CD14-positive monocyte (primary cell): ENCODE measurements at regions not wholly inside any gene's neighbourhood (a gene's known extent, or its start where the extent isn't known, plus 50 kb on each side); places are given as distances from the start of the nearest gene placed in this dataset.

Experiments used
- DNase-seq, 3 donors: peaks; one replicate each; pipeline ENCODE4 v3.0.0-alpha.2; 2011 to 2022
- H2AFZ ChIP-seq: 2 replicates; pipeline ENCODE4 v1.6.0; 2012; ENCODE audit warnings: mild to moderate bottlenecking, low read depth, low read length, inconsistent platforms; ENCODE audit not compliant: insufficient read depth, poor library complexity, severe bottlenecking
- H3K27ac ChIP-seq, 2 donors: 1 replicate in 1 of 2; 2 replicates in 1 of 2; pipeline ENCODE4 v1.5.1; 2012 to 2013; ENCODE audit warnings: low read length in 2 of 2, control low read depth in 1 of 2, inconsistent platforms in 1 of 2, low read depth in 1 of 2, mild to moderate bottlenecking in 1 of 2
- H3K27me3 ChIP-seq, 2 donors: one replicate each; pipeline versions ENCODE4 v1.6.0 to v1.6.1; 2011 to 2013; ENCODE audit warnings: low read length in 2 of 2; ENCODE audit not compliant: control insufficient read depth in 2 of 2, insufficient read depth in 2 of 2
- H3K36me3 ChIP-seq, 2 donors: replicated peaks in 1 of 2; 1 replicate in 1 of 2; 2 replicates in 1 of 2; pipeline versions ENCODE4 v1.5.1 to v1.6.1; 2012 to 2013; ENCODE audit warnings: low read length in 2 of 2, control low read depth in 1 of 2, inconsistent platforms in 1 of 2, mild to moderate bottlenecking in 1 of 2; ENCODE audit not compliant: insufficient read depth in 2 of 2, control insufficient read depth in 1 of 2
- H3K4me1 ChIP-seq, 2 donors: 1 replicate in 1 of 2; 2 replicates in 1 of 2; pipeline versions ENCODE4 v1.5.1 to v1.6.1; 2012 to 2013; ENCODE audit warnings: low read length in 2 of 2, control low read depth in 1 of 2, inconsistent platforms in 1 of 2, mild to moderate bottlenecking in 1 of 2, moderate library complexity in 1 of 2; ENCODE audit not compliant: insufficient read depth in 2 of 2, control insufficient read depth in 1 of 2
- H3K4me2 ChIP-seq: replicated peaks from 2 replicates; pipeline ENCODE3; 2012; ENCODE audit warnings: low read length, moderate library complexity, mild to moderate bottlenecking; ENCODE audit not compliant: poor library complexity, severe bottlenecking; ENCODE audit errors: extremely low read depth
- H3K4me3 ChIP-seq, 3 experiments: fragments of 200-600 bp in 1 of 3; sonication (generic) in 1 of 3; replicated peaks in 1 of 3; 1 replicate in 2 of 3; 2 replicates in 1 of 3; pipeline ENCODE4 v1.5.1; 2011 to 2013; ENCODE audit warnings: low read length in 3 of 3, mild to moderate bottlenecking in 3 of 3, control low read depth in 2 of 3, low read depth in 2 of 3, inconsistent platforms in 1 of 3, moderate library complexity in 1 of 3
- H3K79me2 ChIP-seq: 2 replicates; pipeline ENCODE4 v1.6.0; 2012; ENCODE audit warnings: mild to moderate bottlenecking, control low read depth, inconsistent platforms, low read length, moderate library complexity; ENCODE audit not compliant: insufficient read depth
- H3K9ac ChIP-seq: 2 replicates; pipeline ENCODE4 v1.6.0; 2017; ENCODE audit warnings: low read length, mild to moderate bottlenecking; ENCODE audit not compliant: insufficient read depth, poor library complexity, severe bottlenecking
- H3K9me3 ChIP-seq, 2 donors: replicated peaks in 1 of 2; 1 replicate in 1 of 2; 2 replicates in 1 of 2; pipeline versions ENCODE4 v1.5.1 to v1.6.1; 2012 to 2013; ENCODE audit warnings: low read length in 2 of 2, control low read depth in 1 of 2; ENCODE audit not compliant: control insufficient read depth in 1 of 2, insufficient read depth in 1 of 2
- H4K20me1 ChIP-seq: 2 replicates; pipeline ENCODE4 v1.6.0; 2012; ENCODE audit warnings: mild to moderate bottlenecking, low read length, control low read depth, moderate library complexity; ENCODE audit not compliant: insufficient read depth
- H3K27ac Mint-ChIP-seq, 7 donors: one replicate each; pipeline ENCODE4 v1.8.0; 2020; ENCODE audit warnings: mild to moderate bottlenecking in 7 of 7, mixed read lengths in 7 of 7, moderate library complexity in 6 of 7, inconsistent platforms in 2 of 7
- H3K27me3 Mint-ChIP-seq, 3 donors: one replicate each; pipeline ENCODE4 v1.8.0; 2021 to 2022; ENCODE audit warnings: low read depth in 3 of 3, mild to moderate bottlenecking in 3 of 3, mixed read lengths in 3 of 3, moderate library complexity in 3 of 3, inconsistent platforms in 1 of 3
- H3K36me3 Mint-ChIP-seq, 2 donors: one replicate each; pipeline ENCODE4 v1.8.0; 2020; ENCODE audit warnings: mixed read lengths in 2 of 2, inconsistent platforms in 1 of 2, mild to moderate bottlenecking in 1 of 2
- H3K4me1 Mint-ChIP-seq: one replicate; pipeline ENCODE4 v1.8.0; 2020; ENCODE audit warnings: mild to moderate bottlenecking, mixed read lengths
- H3K4me3 Mint-ChIP-seq, 2 donors: one replicate each; pipeline ENCODE4 v1.8.0; 2020; ENCODE audit warnings: mild to moderate bottlenecking in 2 of 2, mixed read lengths in 2 of 2, moderate library complexity in 1 of 2
- H3K9me3 Mint-ChIP-seq, 7 donors: one replicate each; pipeline ENCODE4 v1.8.0; 2020 to 2022; ENCODE audit warnings: mixed read lengths in 7 of 7, mild to moderate bottlenecking in 6 of 7, moderate library complexity in 6 of 7, inconsistent platforms in 2 of 7
- WGBS: methylation state at CpG from one replicate; pipeline ENCODE4 v1.1.5; 2013; ENCODE audit warnings: missing lambda C conversion rate; ENCODE audit not compliant: insufficient coverage; 5-methylcytosine and 5-hydroxymethylcytosine counted together
- intact Hi-C, 2 donors: fragments of 100-400 bp; cut with micrococcal nuclease; formaldehyde crosslinking; loops; one replicate each; pipeline versions ENCODE4 v1.15.0 to v1.15.1; 2023
- TF ChIP-seq, protein P1 (sequence below): fragments of 200-600 bp; IDR thresholded peaks from one replicate; pipeline ENCODE4 v1.8.0; 2022; ENCODE audit warnings: antibody characterized with exemption, mild to moderate bottlenecking

DNA sequence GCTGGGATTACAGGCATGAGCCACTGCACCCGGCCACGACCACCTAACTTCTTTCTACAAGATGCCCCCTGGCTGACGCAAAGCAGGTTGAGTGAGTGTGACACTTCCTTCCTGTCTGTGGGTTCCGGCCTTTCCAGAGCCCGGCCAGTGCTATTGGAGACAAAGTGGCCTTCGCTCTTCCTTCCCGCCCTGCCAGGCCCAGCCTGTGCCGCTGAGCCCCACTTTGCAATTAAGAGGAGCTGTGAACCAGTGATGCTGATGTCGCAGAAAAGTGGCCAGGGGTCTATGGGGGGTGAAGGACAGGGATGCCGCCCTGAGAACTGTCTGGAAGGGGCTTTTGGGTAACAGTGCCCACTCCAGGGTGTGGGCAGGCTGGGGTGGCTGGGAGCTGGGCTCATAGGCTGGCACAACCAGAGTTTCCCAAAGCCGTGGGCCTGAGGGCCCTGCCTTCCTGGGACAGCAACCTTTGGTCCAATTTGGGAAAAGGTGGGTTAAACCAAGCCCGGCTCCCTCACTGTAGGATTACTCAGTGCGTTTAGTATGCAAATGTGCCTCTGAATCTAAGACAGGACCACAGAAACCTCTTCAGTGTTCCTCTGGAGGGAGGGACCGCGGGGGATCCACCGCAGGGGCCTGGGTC is 174.9 kb downstream of the SEC14L1 start:
- H3K79me2 ChIP-seq: peaks cover 6% of the 10 kb centered on the region
- WGBS: 25% methylated on average over 11 of the region's 16 CpGs
- DNase-seq: peak; percentile 42 to 73 (median 67)
- H3K4me1 ChIP-seq: peaks cover 39 to 65% of the 10 kb centered on the region in 2 donors
- Mint-ChIP-seq H3K27ac (peak overlapping the region in 5 of 7 donors; percentile 42 to 81 (median 76)), H3K9me3 (peaks cover 0 to 3% (median 0%) of the 10 kb centered on the region in 7 donors), H3K4me3 (peak overlapping the region; percentile 34 to 73), H3K27me3 (peaks cover 3 to 4% (median 3%) of the 10 kb centered on the region in 3 donors), H3K36me3 (peaks cover 0 to 3% of the 10 kb centered on the region in 2 donors), H3K4me1 (peaks cover 53% of the 10 kb centered on the region)
- peak overlapping the region in 1 of 2 donors; percentile 79 for H3K27ac ChIP-seq
- H3K36me3 ChIP-seq: no peaks in the 10 kb centered on the region
- H3K9ac ChIP-seq: peak overlapping the region; percentile 54
- no peaks in the 10 kb centered on the region for H3K27me3 ChIP-seq
- H2AFZ ChIP-seq: no peak overlapping the region
- intact Hi-C loops: loop anchor here (5.0 kb wide), 1 partner anchor 33 kb away; no protein-coding TSS in a partner anchor
- peak overlapping the region; percentile 67 for H3K4me2 ChIP-seq
- peak overlapping the region in 1 of 3 experiments; percentile 59 for H3K4me3 ChIP-seq
- H4K20me1 ChIP-seq: no peaks in the 10 kb centered on the region
- TF ChIP-seq, protein P1, sequence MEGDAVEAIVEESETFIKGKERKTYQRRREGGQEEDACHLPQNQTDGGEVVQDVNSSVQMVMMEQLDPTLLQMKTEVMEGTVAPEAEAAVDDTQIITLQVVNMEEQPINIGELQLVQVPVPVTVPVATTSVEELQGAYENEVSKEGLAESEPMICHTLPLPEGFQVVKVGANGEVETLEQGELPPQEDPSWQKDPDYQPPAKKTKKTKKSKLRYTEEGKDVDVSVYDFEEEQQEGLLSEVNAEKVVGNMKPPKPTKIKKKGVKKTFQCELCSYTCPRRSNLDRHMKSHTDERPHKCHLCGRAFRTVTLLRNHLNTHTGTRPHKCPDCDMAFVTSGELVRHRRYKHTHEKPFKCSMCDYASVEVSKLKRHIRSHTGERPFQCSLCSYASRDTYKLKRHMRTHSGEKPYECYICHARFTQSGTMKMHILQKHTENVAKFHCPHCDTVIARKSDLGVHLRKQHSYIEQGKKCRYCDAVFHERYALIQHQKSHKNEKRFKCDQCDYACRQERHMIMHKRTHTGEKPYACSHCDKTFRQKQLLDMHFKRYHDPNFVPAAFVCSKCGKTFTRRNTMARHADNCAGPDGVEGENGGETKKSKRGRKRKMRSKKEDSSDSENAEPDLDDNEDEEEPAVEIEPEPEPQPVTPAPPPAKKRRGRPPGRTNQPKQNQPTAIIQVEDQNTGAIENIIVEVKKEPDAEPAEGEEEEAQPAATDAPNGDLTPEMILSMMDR: no peak
- no peaks in the 10 kb centered on the region for H3K9me3 ChIP-seq

DNA sequence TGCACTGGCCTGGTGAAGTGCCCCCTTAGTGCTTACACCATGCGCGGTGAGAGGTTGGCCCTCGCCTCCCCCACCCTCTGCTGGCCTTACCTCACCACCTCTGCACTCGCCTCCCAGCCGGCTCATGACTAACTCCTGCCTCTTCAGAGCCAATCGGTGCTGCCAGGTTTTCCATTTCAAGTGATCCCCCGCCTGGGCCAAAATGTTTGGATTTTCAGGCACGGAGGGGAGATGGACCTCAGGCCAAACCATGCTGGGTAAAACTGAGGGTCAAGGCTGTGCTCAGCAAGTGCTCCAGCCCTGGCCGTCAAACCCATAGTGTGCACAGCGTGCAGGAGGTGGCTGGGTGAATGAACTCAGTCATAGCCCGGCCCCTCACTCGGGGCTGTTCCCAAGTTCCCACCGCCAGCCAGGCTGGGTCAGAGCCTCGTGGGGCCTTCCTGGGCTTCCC is 175.4 kb downstream of the SEC14L1 start:
- peaks cover 11% of the 10 kb centered on the region for H3K79me2 ChIP-seq
- H3K27me3 ChIP-seq: no peaks in the 10 kb centered on the region
- Mint-ChIP-seq H3K4me1 (peaks cover 59% of the 10 kb centered on the region), H3K36me3 (no peaks in the 10 kb centered on the region), H3K4me3 (peak overlapping the region; percentile 26 to 34), H3K27ac (peak overlapping the region in 5 of 7 donors; percentile 20 to 81 (median 70)), H3K9me3 (peaks cover 0 to 3% (median 0%) of the 10 kb centered on the region in 7 donors), H3K27me3 (peaks cover 0 to 3% (median 2%) of the 10 kb centered on the region in 3 donors)
- TF ChIP-seq, protein P1: no peak
- H3K4me2 ChIP-seq: peak overlapping the region; percentile 67
- H3K9ac ChIP-seq: peak overlapping the region; percentile 54
- H4K20me1 ChIP-seq: no peaks in the 10 kb centered on the region
- DNase-seq: no peak
- WGBS: 95% methylated on average over 12 of the region's 14 CpGs
- H3K4me3 ChIP-seq: peak overlapping the region in 1 of 3 experiments; percentile 59
- peaks cover 44 to 68% of the 10 kb centered on the region in 2 donors for H3K4me1 ChIP-seq
- no peaks in the 10 kb centered on the region for H3K36me3 ChIP-seq
- H3K9me3 ChIP-seq: no peaks in the 10 kb centered on the region
- no peak overlapping the region for H2AFZ ChIP-seq
- peak overlapping the region in 1 of 2 donors; percentile 79 for H3K27ac ChIP-seq
- intact Hi-C loops: loop anchor here (5.0 kb wide), 1 partner anchor 34 kb away; no protein-coding TSS in a partner anchor
